Panc1 (cell line): ENCODE measurements at regions not wholly inside any gene's neighbourhood (a gene's known extent, or its start where the extent isn't known, plus 50 kb on each side); places are given as distances from the start of the nearest gene placed in this dataset.

Experiments used
- ATAC-seq: fragments of 200-7000 bp; cut with Tn5 transposase; 2 replicates; pipeline ENCODE4 v1.9.1; 2020; ENCODE audit warnings: mild to moderate bottlenecking, moderate library complexity
- BruUV-seq: library from RNA; stranded (reverse); fragments of 400-500 nt; replicated peaks from 2 replicates; lab custom pipeline; 2021; lab: Mats Ljungman, UMichigan
- CTCF ChIA-PET: fragments of 300-600 bp; sonication (Branson Sonifier 250); formaldehyde crosslinking; loops from one replicate; lab custom pipeline; 2022; ENCODE audit warnings: antibody characterized with exemption; lab: Charles Lee
- POLR2A ChIA-PET: fragments of 300-600 bp; sonication (Branson Sonifier 250); formaldehyde crosslinking; loops from one replicate; lab custom pipeline; 2022; ENCODE audit warnings: antibody characterized with exemption; lab: Charles Lee
- DNase-seq: peaks from one replicate; pipeline ENCODE4 v3.0.0-alpha.2; 2010; ENCODE audit warnings: low read depth, low spot score
- H3K27ac ChIP-seq: 2 replicates; pipeline ENCODE4 v1.5.1; 2011; ENCODE audit warnings: mild to moderate bottlenecking, low read length, inconsistent platforms
- H3K27me3 ChIP-seq: fragments of 200-500 bp; sonication (Bioruptor generic); 2 replicates; pipeline ENCODE4 v1.6.0; 2014; ENCODE audit warnings: low read length, inconsistent platforms; ENCODE audit not compliant: control insufficient read depth, insufficient read depth
- H3K36me3 ChIP-seq: fragments of 200-500 bp; sonication (Bioruptor generic); 2 replicates; pipeline ENCODE4 v1.5.1; 2014; ENCODE audit warnings: inconsistent platforms, mild to moderate bottlenecking, low read length, moderate library complexity; ENCODE audit not compliant: control insufficient read depth, insufficient read depth
- H3K4me1 ChIP-seq: 2 replicates; pipeline ENCODE4 v1.5.1; 2011; ENCODE audit warnings: inconsistent platforms, mild to moderate bottlenecking, low read length, moderate library complexity; ENCODE audit not compliant: control insufficient read depth, insufficient read depth
- H3K4me3 ChIP-seq, 2 experiments: 2 replicates each; pipeline ENCODE4 v1.5.1; 2011 to 2012; ENCODE audit warnings: low read depth in 2 of 2, low read length in 2 of 2, mild to moderate bottlenecking in 2 of 2, inconsistent platforms in 1 of 2, moderate library complexity in 1 of 2
- H3K9me3 ChIP-seq: fragments of 200-500 bp; sonication (Bioruptor generic); 2 replicates; pipeline ENCODE4 v1.5.1; 2014; ENCODE audit warnings: low read depth, mild to moderate bottlenecking, inconsistent platforms, low read length, moderate library complexity; ENCODE audit not compliant: control insufficient read depth, insufficient read depth
- POLR2AphosphoS5 ChIP-seq: IDR thresholded peaks from 2 replicates; pipeline ENCODE4 v1.6.1; 2012; ENCODE audit warnings: mild to moderate bottlenecking, low read depth, low read length, moderate library complexity
- SIN3A ChIP-seq: IDR thresholded peaks from 2 replicates; pipeline ENCODE4 v1.6.1; 2012; ENCODE audit warnings: low read depth, mild to moderate bottlenecking, low read length, moderate library complexity, borderline replicate concordance; ENCODE audit not compliant: insufficient read depth
- TCF7L2 ChIP-seq: IDR thresholded peaks from 2 replicates; pipeline ENCODE4 v1.6.1; 2011; ENCODE audit warnings: mild to moderate bottlenecking, low read depth, low read length, inconsistent platforms
- in situ Hi-C: cut with HindIII; loops from 2 replicates; pipeline ENCODE4 v1.10.0; 2016; ENCODE audit warnings: low sequenced_read_pairs, low pct_unique_long_range_greater_than_20kb
- intact Hi-C: fragments of 100-400 bp; cut with micrococcal nuclease; formaldehyde crosslinking; loops from one replicate; pipeline ENCODE4 v1.10.0; 2022; ENCODE audit not compliant: unreplicated experiment
- TF ChIP-seq, protein P1 (sequence below): fragments of 450-650 bp; IDR thresholded peaks from 2 replicates; pipeline ENCODE4 v1.5.1; 2017; ENCODE audit warnings: mild to moderate bottlenecking
- TF ChIP-seq, protein P2 (sequence below), 2 experiments: IDR thresholded peaks; 2 replicates each; pipeline ENCODE4 v1.6.1; 2011 to 2012; ENCODE audit warnings: low read depth in 2 of 2, control low read depth in 1 of 2, low read length in 1 of 2, mild to moderate bottlenecking in 1 of 2, moderate library complexity in 1 of 2; ENCODE audit not compliant: insufficient read depth in 1 of 2

GRCh38 chr14:58904776-58905175, 267.0 kb downstream of the DACT1 start:
- in situ Hi-C loops (no loop called here), intact Hi-C loops (no loop called here)
- ChIA-PET POLR2A (no interaction called here), CTCF (no interaction called here)
- Histone ChIP-seq H3K27me3 (no peaks in the 10 kb centered on the region), H3K9me3 (no peaks in the 10 kb centered on the region), H3K4me1 (no peaks in the 10 kb centered on the region), H3K4me3 (no peak overlapping the region), H3K27ac (no peak overlapping the region), H3K36me3 (no peaks in the 10 kb centered on the region)
- TF ChIP-seq SIN3A (no peak), TCF7L2 (no peak)
- TF ChIP-seq, protein P1, sequence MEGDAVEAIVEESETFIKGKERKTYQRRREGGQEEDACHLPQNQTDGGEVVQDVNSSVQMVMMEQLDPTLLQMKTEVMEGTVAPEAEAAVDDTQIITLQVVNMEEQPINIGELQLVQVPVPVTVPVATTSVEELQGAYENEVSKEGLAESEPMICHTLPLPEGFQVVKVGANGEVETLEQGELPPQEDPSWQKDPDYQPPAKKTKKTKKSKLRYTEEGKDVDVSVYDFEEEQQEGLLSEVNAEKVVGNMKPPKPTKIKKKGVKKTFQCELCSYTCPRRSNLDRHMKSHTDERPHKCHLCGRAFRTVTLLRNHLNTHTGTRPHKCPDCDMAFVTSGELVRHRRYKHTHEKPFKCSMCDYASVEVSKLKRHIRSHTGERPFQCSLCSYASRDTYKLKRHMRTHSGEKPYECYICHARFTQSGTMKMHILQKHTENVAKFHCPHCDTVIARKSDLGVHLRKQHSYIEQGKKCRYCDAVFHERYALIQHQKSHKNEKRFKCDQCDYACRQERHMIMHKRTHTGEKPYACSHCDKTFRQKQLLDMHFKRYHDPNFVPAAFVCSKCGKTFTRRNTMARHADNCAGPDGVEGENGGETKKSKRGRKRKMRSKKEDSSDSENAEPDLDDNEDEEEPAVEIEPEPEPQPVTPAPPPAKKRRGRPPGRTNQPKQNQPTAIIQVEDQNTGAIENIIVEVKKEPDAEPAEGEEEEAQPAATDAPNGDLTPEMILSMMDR = no peak
- no peak for DNase-seq
- no peak for ATAC-seq
- BruUV-seq = no TSS peak

DNA sequence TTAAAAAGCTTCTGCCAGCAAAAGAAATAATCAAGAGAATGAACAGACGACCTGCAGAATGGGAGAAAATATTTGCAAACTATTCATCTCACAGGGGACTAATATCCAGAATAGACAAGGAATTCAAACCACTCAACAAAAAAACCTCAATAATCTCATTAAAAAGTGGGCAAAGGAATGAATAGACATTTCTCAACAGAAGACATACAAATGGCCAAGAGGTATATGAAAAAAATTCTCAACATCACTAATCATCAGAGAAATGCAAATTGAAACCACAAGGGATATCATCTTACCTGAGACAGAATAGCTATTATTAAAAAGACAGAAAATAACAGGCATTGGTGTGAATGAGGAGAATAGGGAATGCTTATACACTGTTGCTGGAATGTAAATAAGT, 270.0 kb downstream of the DACT1 start:
- no peak overlapping the region for H3K27ac ChIP-seq
- no peaks in the 10 kb centered on the region for H3K9me3 ChIP-seq
- TF ChIP-seq SIN3A (no peak), POLR2AphosphoS5 (no peak), TCF7L2 (no peak)
- TF ChIP-seq, protein P2, sequence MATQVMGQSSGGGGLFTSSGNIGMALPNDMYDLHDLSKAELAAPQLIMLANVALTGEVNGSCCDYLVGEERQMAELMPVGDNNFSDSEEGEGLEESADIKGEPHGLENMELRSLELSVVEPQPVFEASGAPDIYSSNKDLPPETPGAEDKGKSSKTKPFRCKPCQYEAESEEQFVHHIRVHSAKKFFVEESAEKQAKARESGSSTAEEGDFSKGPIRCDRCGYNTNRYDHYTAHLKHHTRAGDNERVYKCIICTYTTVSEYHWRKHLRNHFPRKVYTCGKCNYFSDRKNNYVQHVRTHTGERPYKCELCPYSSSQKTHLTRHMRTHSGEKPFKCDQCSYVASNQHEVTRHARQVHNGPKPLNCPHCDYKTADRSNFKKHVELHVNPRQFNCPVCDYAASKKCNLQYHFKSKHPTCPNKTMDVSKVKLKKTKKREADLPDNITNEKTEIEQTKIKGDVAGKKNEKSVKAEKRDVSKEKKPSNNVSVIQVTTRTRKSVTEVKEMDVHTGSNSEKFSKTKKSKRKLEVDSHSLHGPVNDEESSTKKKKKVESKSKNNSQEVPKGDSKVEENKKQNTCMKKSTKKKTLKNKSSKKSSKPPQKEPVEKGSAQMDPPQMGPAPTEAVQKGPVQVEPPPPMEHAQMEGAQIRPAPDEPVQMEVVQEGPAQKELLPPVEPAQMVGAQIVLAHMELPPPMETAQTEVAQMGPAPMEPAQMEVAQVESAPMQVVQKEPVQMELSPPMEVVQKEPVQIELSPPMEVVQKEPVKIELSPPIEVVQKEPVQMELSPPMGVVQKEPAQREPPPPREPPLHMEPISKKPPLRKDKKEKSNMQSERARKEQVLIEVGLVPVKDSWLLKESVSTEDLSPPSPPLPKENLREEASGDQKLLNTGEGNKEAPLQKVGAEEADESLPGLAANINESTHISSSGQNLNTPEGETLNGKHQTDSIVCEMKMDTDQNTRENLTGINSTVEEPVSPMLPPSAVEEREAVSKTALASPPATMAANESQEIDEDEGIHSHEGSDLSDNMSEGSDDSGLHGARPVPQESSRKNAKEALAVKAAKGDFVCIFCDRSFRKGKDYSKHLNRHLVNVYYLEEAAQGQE (IDR thresholded peaks at IDR 0.05; ENCODE audit: insufficient read depth in 1 of 2, low read depth in 2 of 2, low read length in 1 of 2) = no peak
- TF ChIP-seq, protein P1 = no peak
- intact Hi-C loops = no loop called here
- no peak overlapping the region for H3K4me3 ChIP-seq
- DNase-seq (no peak), ATAC-seq (no peak)
- ChIA-PET POLR2A (no interaction called here), CTCF (no interaction called here)
- H3K4me1 ChIP-seq = no peaks in the 10 kb centered on the region
- H3K27me3 ChIP-seq = no peaks in the 10 kb centered on the region
- BruUV-seq = no TSS peak
- H3K36me3 ChIP-seq = no peaks in the 10 kb centered on the region
- in situ Hi-C loops = no loop called here
